Esophagus muscularis mucosa (tissue), 3 donors: ENCODE measurements at regions not wholly inside any gene's neighbourhood (a gene's known extent, or its start where the extent isn't known, plus 50 kb on each side); places are given as distances from the start of the nearest gene placed in this dataset.
"Not testable (repeated sequence)": the region's sequence is repeated elsewhere in the genome, so short reads cannot be mapped to it uniquely, and the experiment has no call there.

ENCODE experiments used
- POLR2A ChIP-seq: fragments of 450-650 bp; IDR thresholded peaks from one replicate; pipeline ENCODE4 v1.6.1; 2017; ENCODE audit warnings: antibody characterized with exemption, moderate library complexity, mild to moderate bottlenecking, low read depth
- POLR2AphosphoS5 ChIP-seq, 2 donors: sonication (generic); formaldehyde crosslinking; IDR thresholded peaks; one replicate each; pipeline ENCODE4 v1.6.1; 2017; ENCODE audit warnings: antibody characterized with exemption in 2 of 2
- TF ChIP-seq, protein P1 (sequence below), 3 experiments: fragments of 200-600 bp in 2 of 3; fragments of 450-650 bp in 1 of 3; sonication (generic) in 2 of 3; IDR thresholded peaks; one replicate each; pipeline ENCODE4 v1.5.1; 2017 to 2019; ENCODE audit warnings: antibody characterized with exemption in 3 of 3, mild to moderate bottlenecking in 2 of 3, moderate library complexity in 1 of 3

- TF ChIP-seq POLR2A; POLR2AphosphoS5 (IDR thresholded peaks at IDR 0.05): not testable (repeated sequence)
- TF ChIP-seq, protein P1, sequence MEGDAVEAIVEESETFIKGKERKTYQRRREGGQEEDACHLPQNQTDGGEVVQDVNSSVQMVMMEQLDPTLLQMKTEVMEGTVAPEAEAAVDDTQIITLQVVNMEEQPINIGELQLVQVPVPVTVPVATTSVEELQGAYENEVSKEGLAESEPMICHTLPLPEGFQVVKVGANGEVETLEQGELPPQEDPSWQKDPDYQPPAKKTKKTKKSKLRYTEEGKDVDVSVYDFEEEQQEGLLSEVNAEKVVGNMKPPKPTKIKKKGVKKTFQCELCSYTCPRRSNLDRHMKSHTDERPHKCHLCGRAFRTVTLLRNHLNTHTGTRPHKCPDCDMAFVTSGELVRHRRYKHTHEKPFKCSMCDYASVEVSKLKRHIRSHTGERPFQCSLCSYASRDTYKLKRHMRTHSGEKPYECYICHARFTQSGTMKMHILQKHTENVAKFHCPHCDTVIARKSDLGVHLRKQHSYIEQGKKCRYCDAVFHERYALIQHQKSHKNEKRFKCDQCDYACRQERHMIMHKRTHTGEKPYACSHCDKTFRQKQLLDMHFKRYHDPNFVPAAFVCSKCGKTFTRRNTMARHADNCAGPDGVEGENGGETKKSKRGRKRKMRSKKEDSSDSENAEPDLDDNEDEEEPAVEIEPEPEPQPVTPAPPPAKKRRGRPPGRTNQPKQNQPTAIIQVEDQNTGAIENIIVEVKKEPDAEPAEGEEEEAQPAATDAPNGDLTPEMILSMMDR (IDR thresholded peaks at IDR 0.05), result not testable (repeated sequence)
Observed at GRCh38 chr15:30792843-30793242, 110.9 kb upstream of the FAN1 start.
